ENCODE measurements at regions not wholly inside any gene's neighbourhood (a gene's known extent, or its start where the extent isn't known, plus 50 kb on each side); places are given as distances from the start of the nearest gene placed in this dataset.

GRCh38 chr21:40985370-40985769 lies 138.4 kb upstream of the DSCAM start (continued):
- TF ChIP-seq USF2 (IDR thresholded peaks at IDR 0.05; ENCODE audit: low read depth, low read length) (no peak), USF2 (CRISPR knock-in tag; IDR thresholded peaks at IDR 0.05; ENCODE audit: borderline replicate concordance) (no peak), BHLHE40 (IDR thresholded peaks at IDR 0.05; ENCODE audit: low read length) (no peak), ZBTB14 (CRISPR knock-in tag; IDR thresholded peaks at IDR 0.05) (no peak), ZNF549 (CRISPR knock-in tag; IDR thresholded peaks at IDR 0.05) (no peak), ZNF17 (CRISPR knock-in tag; IDR thresholded peaks at IDR 0.05) (no peak)

GRCh38 chr21:40990366-40990765 lies 143.4 kb upstream of the DSCAM start:
- BruUV-seq (replicated peaks), result no TSS peak
- no peak overlapping the region for H3K4me3 ChIP-seq (replicated peaks in 1 of 3; ENCODE audit: insufficient read depth in 1 of 3, low read depth in 2 of 3, low read length in 3 of 3)
- no peak for ATAC-seq
- no peak for DNase-seq (ENCODE audit: low spot score)
- H2AFZ ChIP-seq (ENCODE audit: low read length), result no peak overlapping the region
- in situ Hi-C loops (cut with HindIII; ENCODE audit: extremely low pct_ligation_motif_present, low pct_unique_long_range_greater_than_20kb), result no loop called here
- CTCF ChIA-PET (ENCODE audit: low intra/inter-chr PET ratio, low total read pairs), result no interaction called here
- FAIRE-seq, result no peak
- H3K4me2 ChIP-seq (ENCODE audit: low read depth, low read length), result no peak overlapping the region
- POLR2A ChIA-PET, result no interaction called here
- H3K27me3 ChIP-seq (ENCODE audit: control insufficient read depth in 1 of 2, insufficient read depth in 2 of 2, low read length in 2 of 2), result no peaks in the 10 kb centered on the region
- H3K9ac ChIP-seq (ENCODE audit: insufficient read depth, low read depth, low read length), result no peak overlapping the region
- TF ChIP-seq ZBTB25 (CRISPR knock-in tag; IDR thresholded peaks at IDR 0.05), result no peak
- TF ChIP-seq CREM (IDR thresholded peaks at IDR 0.05), result no peak
- no peak for TF ChIP-seq CREM (CRISPR knock-in tag; IDR thresholded peaks at IDR 0.05)
- no peak for TF ChIP-seq ARNT (IDR thresholded peaks at IDR 0.05)
- no peak for TF ChIP-seq SNAI1 (CRISPR knock-in tag; IDR thresholded peaks at IDR 0.05; ENCODE audit: borderline replicate concordance)
- no peak for TF ChIP-seq ZNF44 (CRISPR knock-in tag; IDR thresholded peaks at IDR 0.05)
- no peak for TF ChIP-seq AKAP8 (CRISPR knock-in tag; IDR thresholded peaks at IDR 0.05)
- TF ChIP-seq ZBTB49 (CRISPR knock-in tag; IDR thresholded peaks at IDR 0.05; ENCODE audit: borderline replicate concordance), result no peak
- WGBS (ENCODE audit: low lambda C conversion rate), result no CpG with 5 or more reads among the region's 2 CpGs
- H3K79me2 ChIP-seq (ENCODE audit: insufficient read depth, low read length), result no peaks in the 10 kb centered on the region
- no peaks in the 10 kb centered on the region for H4K20me1 ChIP-seq (ENCODE audit: insufficient read depth, low read length)
- no peaks in the 10 kb centered on the region for H3K36me3 ChIP-seq (replicated peaks in 1 of 2; ENCODE audit: control insufficient read depth in 1 of 2, insufficient read depth in 2 of 2, low read length in 2 of 2)
- peaks cover 43% of the 10 kb centered on the region for H3K9me3 ChIP-seq (ENCODE audit: low read length)
- intact Hi-C loops (cut with micrococcal nuclease; ENCODE audit: unreplicated experiment), result no loop called here
- no peak overlapping the region for H3K27ac ChIP-seq (ENCODE audit: extremely low read length, insufficient read depth, low read length)
- H3K4me1 ChIP-seq (ENCODE audit: insufficient read depth, low read length), result no peaks in the 10 kb centered on the region

All from HepG2 (cell line).